HEK293 (cell line): ENCODE measurements at regions not wholly inside any gene's neighbourhood (a gene's known extent, or its start where the extent isn't known, plus 50 kb on each side); places are given as distances from the start of the nearest gene placed in this dataset.

Experiments
- CTCF ChIA-PET: fragments of 350-600 bp; formaldehyde crosslinking; extraction: SDS; loops from one replicate; lab custom pipeline; 2021; ENCODE audit warnings: antibody characterized with exemption; lab: Yijun Ruan, JAX
- POLR2A ChIA-PET: fragments of 300-600 bp; formaldehyde crosslinking; extraction: SDS; loops from one replicate; lab custom pipeline; 2020; ENCODE audit warnings: antibody characterized with exemption, inconsistent platforms; lab: Yijun Ruan, JAX
- H3K27ac ChIP-seq: fragments of 200-500 bp; sonication (Bioruptor generic); 2 replicates; pipeline ENCODE4 v1.5.1; 2014; ENCODE audit warnings: low read depth, low read length, control low read depth, inconsistent platforms; ENCODE audit errors: extremely low read depth
- H3K36me3 ChIP-seq, 2 experiments: fragments of 200-500 bp in 1 of 2; sonication (Bioruptor generic) in 1 of 2; 1 replicate in 1 of 2; 2 replicates in 1 of 2; pipeline ENCODE4 v1.5.1; 2014 to 2017; ENCODE audit warnings: inconsistent platforms in 2 of 2, low read length in 2 of 2; ENCODE audit not compliant: control insufficient read depth in 2 of 2, insufficient read depth in 1 of 2
- H3K4me1 ChIP-seq: fragments of 200-500 bp; sonication (Bioruptor generic); 2 replicates; pipeline ENCODE4 v1.5.1; 2014; ENCODE audit warnings: mild to moderate bottlenecking, low read length, inconsistent platforms; ENCODE audit not compliant: control insufficient read depth, insufficient read depth
- H3K4me3 ChIP-seq: 2 replicates; pipeline ENCODE4 v1.5.1; 2011; ENCODE audit warnings: low read depth, mild to moderate bottlenecking, control low read depth, low read length, moderate library complexity
- H3K9me3 ChIP-seq: fragments of 200-500 bp; sonication (Bioruptor generic); 2 replicates; pipeline ENCODE4 v1.5.1; 2014; ENCODE audit warnings: low read depth, low read length, inconsistent platforms; ENCODE audit not compliant: control insufficient read depth, insufficient read depth
- BCL11A ChIP-seq: fragments of 450-650 bp; formaldehyde crosslinking; IDR thresholded peaks from 2 replicates; pipeline ENCODE4 v1.5.1; 2016; ENCODE audit warnings: low read depth, missing biosample characterization, missing genetic modification characterization
- BCL11B ChIP-seq: fragments of 450-650 bp; formaldehyde crosslinking; IDR thresholded peaks from 2 replicates; pipeline ENCODE4 v1.5.1; 2016; ENCODE audit warnings: low read depth, missing biosample characterization, missing genetic modification characterization
- HIC1 ChIP-seq: fragments of 450-650 bp; formaldehyde crosslinking; IDR thresholded peaks from 2 replicates; pipeline ENCODE4 v1.5.1; 2016; ENCODE audit warnings: missing biosample characterization, missing genetic modification characterization
- MEIS1 ChIP-seq: sonication (generic); formaldehyde crosslinking; IDR thresholded peaks from 2 replicates; pipeline ENCODE4 v1.8.1; 2022; ENCODE audit warnings: missing genetic modification reagents, mild to moderate bottlenecking, borderline replicate concordance
- OVOL3 ChIP-seq: fragments of 450-650 bp; formaldehyde crosslinking; IDR thresholded peaks from 2 replicates; pipeline ENCODE4 v1.5.1; 2016; ENCODE audit warnings: missing biosample characterization, missing genetic modification characterization
- PRDM6 ChIP-seq: fragments of 450-650 bp; formaldehyde crosslinking; IDR thresholded peaks from 2 replicates; pipeline ENCODE4 v1.5.1; 2017; ENCODE audit warnings: missing biosample characterization, missing genetic modification characterization
- TCF7L2 ChIP-seq: IDR thresholded peaks from 2 replicates; pipeline ENCODE4 v1.6.1; 2011; ENCODE audit warnings: low read depth, mild to moderate bottlenecking, inconsistent platforms, low read length, moderate library complexity, borderline replicate concordance
- YY2 ChIP-seq: fragments of 450-650 bp; formaldehyde crosslinking; IDR thresholded peaks from 2 replicates; pipeline ENCODE4 v1.5.1; 2016; ENCODE audit warnings: missing biosample characterization, missing genetic modification characterization
- ZBTB17 ChIP-seq: fragments of 450-650 bp; formaldehyde crosslinking; IDR thresholded peaks from 2 replicates; pipeline ENCODE4 v1.5.1; 2016; ENCODE audit warnings: missing biosample characterization, missing genetic modification characterization
- ZBTB7A ChIP-seq: fragments of 450-650 bp; formaldehyde crosslinking; IDR thresholded peaks from 2 replicates; pipeline ENCODE4 v1.5.1; 2016; ENCODE audit warnings: low read depth, missing biosample characterization, missing genetic modification characterization
- ZNF112 ChIP-seq: fragments of 450-650 bp; formaldehyde crosslinking; IDR thresholded peaks from 2 replicates; pipeline ENCODE4 v1.5.0; 2017; ENCODE audit warnings: missing biosample characterization, missing genetic modification characterization
- ZNF138 ChIP-seq: fragments of 450-650 bp; formaldehyde crosslinking; IDR thresholded peaks from 2 replicates; pipeline ENCODE4 v1.5.1; 2016; ENCODE audit warnings: missing biosample characterization, missing genetic modification characterization, borderline replicate concordance
- ZNF148 ChIP-seq: fragments of 450-650 bp; formaldehyde crosslinking; IDR thresholded peaks from 2 replicates; pipeline ENCODE4 v1.5.0; 2017; ENCODE audit warnings: missing biosample characterization, missing genetic modification characterization, borderline replicate concordance
- ZNF24 ChIP-seq: fragments of 450-650 bp; formaldehyde crosslinking; IDR thresholded peaks from 2 replicates; pipeline ENCODE4 v1.5.1; 2016; ENCODE audit warnings: missing biosample characterization, missing genetic modification characterization
- ZNF449 ChIP-seq: fragments of 450-650 bp; formaldehyde crosslinking; IDR thresholded peaks from 2 replicates; pipeline ENCODE4 v1.5.1; 2017; ENCODE audit warnings: missing biosample characterization, mild to moderate bottlenecking, missing genetic modification characterization, moderate library complexity
- ZNF510 ChIP-seq: fragments of 450-650 bp; formaldehyde crosslinking; IDR thresholded peaks from 2 replicates; pipeline ENCODE4 v1.5.1; 2018; ENCODE audit warnings: mild to moderate bottlenecking, missing genetic modification characterization, missing biosample characterization; ENCODE audit not compliant: insufficient replicate concordance
- ZNF704 ChIP-seq: fragments of 450-650 bp; formaldehyde crosslinking; IDR thresholded peaks from 2 replicates; pipeline ENCODE4 v1.5.1; 2016; ENCODE audit warnings: missing biosample characterization, missing genetic modification characterization
- ZNF747 ChIP-seq: fragments of 450-650 bp; formaldehyde crosslinking; IDR thresholded peaks from 2 replicates; pipeline ENCODE4 v1.5.1; 2016; ENCODE audit warnings: missing biosample characterization, missing genetic modification characterization
- ZNF791 ChIP-seq: fragments of 450-650 bp; formaldehyde crosslinking; IDR thresholded peaks from 2 replicates; pipeline ENCODE4 v1.5.1; 2016; ENCODE audit warnings: missing biosample characterization, missing genetic modification characterization
- ZXDB ChIP-seq: fragments of 450-650 bp; formaldehyde crosslinking; IDR thresholded peaks from 2 replicates; pipeline ENCODE4 v1.5.1; 2016; ENCODE audit warnings: missing biosample characterization, missing genetic modification characterization

GRCh38 chr4:30837861-30838260, 117.7 kb downstream of the PCDH7 start:
- CTCF ChIA-PET: interaction anchor here (0.6 kb wide), 1 partner anchor 80 kb away, joined by 3 read pairs; no protein-coding TSS in a partner anchor
- H3K4me1 ChIP-seq: peaks cover 27% of the 10 kb centered on the region
- H3K36me3 ChIP-seq: no peaks in the 10 kb centered on the region
- no peak overlapping the region for H3K27ac ChIP-seq
- H3K9me3 ChIP-seq: no peaks in the 10 kb centered on the region
- POLR2A ChIA-PET: interaction anchor here (2.2 kb wide), 1 partner anchor 118 kb away, joined by 4 read pairs; the partner anchor contains the start of gene PCDH7
- TF ChIP-seq ZNF791 (tag by site-specific recombination): no peak
- H3K4me3 ChIP-seq: no peak overlapping the region

GRCh38 chr4:30838331-30838730, 118.2 kb downstream of the PCDH7 start:
- TF ChIP-seq BCL11A (tag by site-specific recombination) (no peak), HIC1 (tag by site-specific recombination) (no peak), ZXDB (tag by site-specific recombination) (peak; percentile 23; the same call in 1 of the 2 replicates), ZNF24 (no peak), ZNF148 (no peak), PRDM6 (tag by site-specific recombination) (0 out of 2 replicates have a peak, but pooled peaks have one; percentile 33)
- Histone ChIP-seq H3K9me3 (no peaks in the 10 kb centered on the region), H3K4me1 (peaks cover 27% of the 10 kb centered on the region), H3K4me3 (no peak overlapping the region), H3K36me3 (no peaks in the 10 kb centered on the region), H3K27ac (no peak overlapping the region)
- ChIA-PET CTCF (interaction anchor here (0.6 kb wide), 1 partner anchor 81 kb away, joined by 3 read pairs; no protein-coding TSS in a partner anchor), POLR2A (interaction anchor here (2.2 kb wide), 1 partner anchor 118 kb away, joined by 4 read pairs; the partner anchor contains the start of gene PCDH7)

- no peak overlapping the region; the same call in 1 of the 2 replicates for H3K27ac ChIP-seq
- no peaks in the 10 kb centered on the region for H3K36me3 ChIP-seq
- H3K9me3 ChIP-seq: no peaks in the 10 kb centered on the region
- H3K4me3 ChIP-seq: no peak overlapping the region
- ChIA-PET POLR2A (interaction anchor here (0.6 to 1.8 kb wide), 3 partner anchors 8 to 121 kb away, joined by 3 to 6 read pairs (median 3); no protein-coding TSS in a partner anchor), CTCF (interaction anchor here (0.6 to 1.0 kb wide), 3 partner anchors 16 to 118 kb away, joined by 3 to 4 read pairs (median 4); no protein-coding TSS in a partner anchor)
- H3K4me1 ChIP-seq: peaks cover 33% of the 10 kb centered on the region
- no peak for TF ChIP-seq ZNF510
- TF ChIP-seq BCL11B (tag by site-specific recombination): no peak
- no peak for TF ChIP-seq YY2 (tag by site-specific recombination)
- no peak for TF ChIP-seq ZNF138 (tag by site-specific recombination)
- TF ChIP-seq ZBTB7A: no peak
- peak; percentile 45; the same call in 1 of the 2 replicates for TF ChIP-seq TCF7L2
- TF ChIP-seq ZNF747 (tag by site-specific recombination): no peak
- TF ChIP-seq ZNF449 (tag by site-specific recombination): no peak
- peak; percentile 64 for TF ChIP-seq ZBTB17 (tag by site-specific recombination)
- TF ChIP-seq ZNF112 (tag by site-specific recombination): no peak
- TF ChIP-seq OVOL3: peak; percentile 30
- TF ChIP-seq ZNF704: no peak
- TF ChIP-seq MEIS1 (CRISPR knock-in tag): no peak
These were observed 119.7 kb downstream of the PCDH7 start for GRCh38 chr4:30839583-30840520.
